NCI-H748 treated with DMSO at 0.1 percent for 48 hours (cell line): ENCODE measurements at regions not wholly inside any gene's neighbourhood (a gene's known extent, or its start where the extent isn't known, plus 50 kb on each side); places are given as distances from the start of the nearest gene placed in this dataset.

Experiments used
- DNase-seq: peaks from one replicate; lab custom pipeline; 2025; lab: John Stamatoyannopoulos, UW

DNA sequence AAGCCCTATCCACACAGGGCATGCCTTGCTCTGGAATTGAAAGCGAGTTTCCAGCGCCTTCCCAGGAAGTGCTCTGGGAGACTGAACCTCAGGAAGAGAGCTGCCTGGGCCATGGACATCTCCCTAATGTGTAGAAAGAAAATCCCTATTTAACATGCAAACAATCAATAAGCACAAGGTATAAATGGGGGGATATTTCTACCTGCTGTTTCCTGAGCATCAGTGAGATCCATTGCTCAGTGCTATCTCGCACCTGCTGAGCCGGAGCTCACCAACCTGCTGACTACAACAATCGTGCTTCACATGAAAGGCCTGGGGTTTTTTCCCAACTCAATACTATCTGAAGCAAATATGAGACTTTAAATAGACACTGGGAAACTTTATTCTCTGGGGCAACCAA, 584.0 kb downstream of the GLRX3 start:
- no peak for DNase-seq

DNA sequence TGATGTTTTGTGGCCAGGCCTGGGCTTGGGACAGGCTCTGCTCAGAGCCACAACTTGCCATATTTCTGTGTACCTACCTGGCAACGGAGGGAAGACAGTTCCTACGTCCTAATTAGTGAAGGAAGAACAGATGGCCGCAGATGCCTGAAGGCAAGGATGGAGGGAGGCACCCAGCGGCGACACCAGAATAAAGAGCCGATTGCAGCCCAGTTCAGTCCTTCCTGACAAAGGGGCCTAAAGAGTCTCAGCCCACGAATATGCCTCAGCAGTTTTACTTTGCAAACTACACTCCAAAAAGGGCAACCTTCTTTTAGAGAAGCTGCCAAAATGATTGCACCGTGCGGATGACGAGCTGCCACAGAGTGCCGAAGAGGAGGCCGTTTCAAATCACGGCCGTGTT, 585.8 kb downstream of the GLRX3 start:
- no peak for DNase-seq

DNA sequence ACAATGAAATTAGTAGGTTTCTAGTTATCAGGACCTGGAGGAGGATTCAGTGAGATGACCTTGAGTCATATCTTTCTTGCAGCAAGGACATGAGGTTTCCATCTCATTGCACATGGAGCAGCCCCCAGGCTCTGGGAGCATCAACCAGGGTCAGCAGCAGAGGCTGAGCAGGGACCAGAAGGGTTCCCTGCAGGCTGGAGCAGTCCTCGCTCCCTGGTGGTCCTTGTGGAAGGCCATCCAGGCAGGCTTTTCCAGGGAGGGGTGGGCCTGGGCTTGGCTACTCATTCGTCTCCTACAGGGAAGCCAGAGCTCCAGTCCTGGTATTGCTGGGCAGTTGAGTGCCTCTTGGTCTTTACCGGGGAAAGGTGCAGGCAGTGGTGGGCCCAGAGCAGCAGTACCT, 587.5 kb downstream of the GLRX3 start:
- no peak for DNase-seq

DNA sequence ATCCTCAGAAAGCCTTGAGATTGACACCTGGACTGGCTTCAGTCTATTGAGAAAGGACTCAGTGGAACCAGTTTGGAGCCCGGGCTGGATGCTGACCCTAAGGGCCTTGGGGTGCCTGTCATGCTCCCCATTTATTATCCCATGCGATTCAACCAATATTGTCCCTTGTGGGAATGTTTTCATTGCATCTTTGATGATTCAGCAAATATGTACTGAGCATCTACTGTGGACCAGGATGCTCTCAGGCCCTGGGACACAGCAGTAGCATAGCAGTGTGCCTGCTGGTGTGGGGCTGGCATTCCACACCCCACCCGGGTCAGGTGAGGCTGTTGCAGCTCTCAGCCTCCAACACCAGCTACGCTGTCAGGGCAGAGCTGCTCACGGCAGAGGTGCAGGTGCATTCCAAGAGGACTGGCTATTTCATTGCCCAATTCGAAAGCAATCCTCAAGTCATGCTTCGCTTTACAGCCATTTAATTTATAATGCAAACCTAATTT, 586.0 kb downstream of the TCERG1L start:
- DNase-seq = no peak

DNA sequence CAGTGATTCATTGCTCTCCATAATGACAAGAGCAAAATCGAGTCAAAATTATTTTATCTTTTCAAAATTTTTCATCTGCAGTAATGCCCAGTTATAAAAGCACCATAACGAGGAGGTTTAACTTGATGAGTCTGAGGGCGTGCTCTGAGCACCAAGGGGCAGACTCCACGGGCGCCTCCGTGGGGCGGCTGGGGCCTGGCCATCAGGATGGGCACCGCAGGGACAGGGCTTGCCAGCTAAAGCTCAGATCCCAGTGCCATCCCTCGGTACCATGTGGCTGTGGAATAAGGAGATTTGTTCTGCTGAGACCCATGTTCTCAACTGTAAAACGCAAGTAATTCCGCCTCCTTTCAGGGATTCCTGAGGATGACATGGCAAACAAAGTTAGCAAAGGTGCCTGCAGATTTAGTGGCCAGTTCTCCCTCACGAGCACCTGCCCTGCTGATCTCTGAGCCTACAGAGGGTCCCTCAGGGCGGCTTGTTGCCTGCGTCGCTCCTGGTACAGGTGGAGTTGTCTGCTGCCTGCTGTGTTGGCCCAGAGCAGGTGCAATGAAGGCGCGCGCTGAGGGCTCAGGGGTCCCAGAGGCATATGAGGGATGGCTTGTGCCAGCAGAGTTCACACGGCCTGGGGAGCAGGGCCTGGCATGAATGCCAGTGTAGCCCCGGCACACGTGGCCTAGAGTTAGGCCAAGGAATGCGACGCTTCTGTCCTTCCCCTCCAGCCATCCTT, 584.4 kb downstream of the TCERG1L start:
- DNase-seq = no peak

DNA sequence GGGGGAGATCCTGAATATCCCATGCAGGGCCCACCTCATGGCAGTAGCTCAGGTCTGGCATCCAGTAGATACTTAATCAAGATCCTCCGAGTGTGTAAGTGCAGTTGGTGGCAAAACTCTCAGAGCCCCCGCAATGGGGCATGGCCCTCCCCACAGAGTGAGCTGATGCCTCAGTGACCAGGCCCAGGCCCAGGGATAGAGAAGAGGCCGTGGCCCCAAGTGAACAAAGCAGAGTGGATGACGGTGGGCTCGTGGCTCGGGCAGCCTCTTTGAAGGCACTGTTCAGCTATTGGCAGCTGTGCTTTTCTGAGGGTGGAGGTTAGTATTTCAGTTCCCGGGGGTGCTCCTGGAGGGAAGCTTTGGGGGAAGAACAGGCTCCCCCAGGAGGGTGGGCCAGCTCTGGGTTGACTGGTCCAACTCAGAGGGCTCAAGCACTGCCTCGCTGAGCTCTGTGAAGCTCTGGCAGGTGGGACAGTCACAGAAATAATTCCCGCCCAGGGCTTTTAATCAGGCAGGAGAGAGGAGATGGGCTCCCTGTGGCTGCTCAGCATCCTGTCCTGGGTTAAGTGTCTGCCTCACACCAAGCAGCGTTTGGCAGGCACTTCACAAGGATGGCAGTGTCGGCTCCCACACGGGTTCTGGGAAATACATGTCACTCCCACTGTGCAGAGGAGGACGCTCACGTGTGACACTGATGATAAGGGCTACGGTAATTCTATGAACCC, 583.6 kb downstream of the TCERG1L start:
- DNase-seq = no peak

DNA sequence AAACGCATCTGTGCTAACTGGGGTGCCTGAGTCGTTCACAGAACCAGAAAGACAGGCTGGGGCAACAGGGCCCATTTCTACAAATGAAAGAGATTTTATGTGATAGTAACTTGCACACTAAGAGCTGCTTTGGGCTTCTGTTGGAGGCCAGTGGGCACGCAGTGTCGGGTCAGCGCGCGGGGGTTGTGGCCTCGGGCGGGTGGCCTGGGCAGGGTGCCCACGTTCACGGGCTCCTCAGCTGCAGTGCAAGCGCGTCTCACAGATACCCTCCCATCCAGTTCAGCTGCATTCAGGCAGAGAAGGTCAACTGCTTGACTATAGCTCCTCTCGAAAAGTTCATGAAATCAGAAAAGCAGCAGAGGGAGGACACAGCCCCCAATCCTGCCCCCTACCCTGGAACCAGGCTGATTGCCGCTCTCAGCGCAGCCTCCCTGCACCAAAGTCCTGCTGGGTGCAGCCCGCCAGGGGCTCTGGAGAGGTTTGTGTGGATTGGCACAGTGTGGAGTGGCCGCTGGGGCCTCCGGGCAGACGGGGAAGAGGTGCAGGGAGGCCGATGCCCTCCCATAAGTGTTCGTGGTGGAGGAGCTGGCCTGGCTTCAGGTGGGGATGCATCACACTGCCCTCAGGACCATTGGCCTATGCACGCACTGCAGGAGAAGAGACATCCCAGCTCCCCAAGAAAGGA, 582.8 kb downstream of the TCERG1L start:
- no peak for DNase-seq

DNA sequence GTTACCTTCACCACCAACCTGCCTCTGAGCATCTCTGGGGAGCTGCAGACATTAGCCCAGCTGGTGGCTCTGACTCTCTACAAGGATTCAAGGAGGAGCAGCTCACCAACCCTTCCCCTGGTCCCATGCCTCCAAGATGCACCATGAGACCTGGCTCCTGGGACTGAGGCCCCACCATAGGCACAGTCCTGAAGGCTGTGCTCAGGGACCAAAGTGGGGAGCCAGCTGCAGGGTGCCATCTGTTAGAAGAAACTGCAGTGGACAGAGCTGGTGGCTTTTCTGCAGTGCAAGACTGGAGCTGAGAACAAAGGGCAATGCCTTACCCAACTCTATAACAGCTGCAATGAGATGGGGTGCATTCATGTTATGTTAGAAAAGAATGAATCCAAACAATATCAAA, 581.6 kb downstream of the TCERG1L start:
- no peak for DNase-seq

DNA sequence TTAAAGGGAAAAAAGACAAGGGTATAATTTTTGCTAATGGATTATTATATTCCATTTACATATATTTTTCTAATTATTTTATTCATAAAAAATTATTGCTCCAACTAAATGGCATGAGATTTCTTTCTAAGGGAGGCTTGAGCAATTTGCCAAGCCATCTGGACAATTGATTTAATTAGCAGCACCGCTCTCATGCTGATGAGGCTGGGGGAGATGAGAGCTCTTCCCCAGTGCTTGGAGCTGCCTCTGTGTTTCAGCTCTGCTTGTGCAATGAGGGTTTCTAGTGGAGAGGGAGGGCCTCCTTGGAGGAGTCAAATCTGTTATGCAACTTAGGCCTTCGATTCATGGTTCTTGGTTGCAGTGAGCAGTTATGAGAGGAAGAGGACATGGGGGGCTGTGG, 574.3 kb downstream of the TCERG1L start:
- no peak for DNase-seq

DNA sequence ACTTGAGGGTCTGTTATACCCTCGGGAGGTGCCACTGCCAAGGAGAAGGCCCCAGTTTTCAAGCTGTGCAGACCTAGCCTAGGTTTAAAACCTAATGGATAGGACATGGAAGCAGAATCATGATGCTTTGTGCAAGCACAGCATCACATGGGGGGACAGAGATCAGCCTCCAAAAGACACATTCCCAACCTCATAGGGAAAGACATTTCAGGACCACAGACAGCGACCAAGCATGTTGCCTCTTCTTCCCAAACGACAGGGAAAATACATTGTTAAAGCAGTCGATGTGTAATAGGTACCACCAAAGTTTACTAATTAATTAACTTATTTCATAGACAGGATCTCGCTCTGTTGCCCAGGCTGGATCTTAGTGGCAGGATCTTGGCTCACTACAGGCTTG, 573.9 kb downstream of the TCERG1L start:
- no peak for DNase-seq

DNA sequence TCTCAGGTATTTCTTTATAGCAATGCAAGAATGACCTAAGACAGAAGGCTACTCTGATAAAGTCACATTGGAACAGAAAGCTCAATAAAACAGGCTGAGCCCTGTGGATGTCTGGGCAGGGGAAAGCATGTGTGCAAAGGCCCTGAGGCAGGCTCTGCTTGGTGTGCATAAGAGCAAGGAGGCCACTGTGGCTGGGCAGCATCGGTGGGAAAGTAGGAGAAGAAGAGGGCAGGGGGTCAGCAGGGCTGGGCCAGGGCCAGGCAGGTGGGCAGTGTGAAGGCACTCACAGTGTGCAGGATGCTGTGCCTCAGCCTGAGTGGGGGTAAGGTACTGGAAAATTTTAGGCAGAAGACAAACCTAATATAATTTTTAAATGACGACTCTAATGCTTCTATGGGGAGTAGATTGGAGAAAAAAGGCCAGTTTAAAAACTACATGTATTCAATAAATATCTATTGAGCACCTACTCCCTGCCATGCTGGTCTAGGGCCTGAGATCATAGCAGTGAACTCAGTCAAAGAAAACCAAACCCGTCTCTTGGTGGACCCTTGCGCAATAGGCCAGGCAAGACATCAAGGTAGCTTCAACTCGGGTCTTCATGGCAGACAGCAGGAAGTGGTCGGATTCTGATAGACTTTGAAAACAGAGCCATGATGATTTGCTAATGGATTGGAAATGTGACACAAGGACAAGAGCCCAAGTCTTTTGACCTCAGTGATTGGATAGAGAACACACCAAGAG, 572.3 kb downstream of the TCERG1L start:
- no peak for DNase-seq

DNA sequence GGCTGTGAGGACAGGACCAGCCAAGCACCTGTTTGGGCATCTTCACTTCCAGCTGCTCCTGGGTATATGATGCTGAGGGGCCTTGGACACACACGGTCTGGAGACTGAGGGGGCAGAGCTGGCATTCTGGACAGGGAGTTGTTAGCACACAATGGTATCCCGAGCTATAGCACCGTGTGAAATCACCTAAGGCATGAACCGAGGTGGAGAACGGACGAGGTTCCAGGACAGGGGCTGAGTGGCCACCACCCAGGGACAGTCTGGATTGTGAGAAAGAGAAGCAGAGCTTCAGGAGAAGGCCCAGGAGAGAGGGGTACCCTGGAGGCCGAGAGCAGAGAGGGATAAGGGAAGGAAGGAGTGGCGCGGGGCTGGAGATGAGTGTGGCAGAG, 571.8 kb downstream of the TCERG1L start:
- no peak for DNase-seq

DNA sequence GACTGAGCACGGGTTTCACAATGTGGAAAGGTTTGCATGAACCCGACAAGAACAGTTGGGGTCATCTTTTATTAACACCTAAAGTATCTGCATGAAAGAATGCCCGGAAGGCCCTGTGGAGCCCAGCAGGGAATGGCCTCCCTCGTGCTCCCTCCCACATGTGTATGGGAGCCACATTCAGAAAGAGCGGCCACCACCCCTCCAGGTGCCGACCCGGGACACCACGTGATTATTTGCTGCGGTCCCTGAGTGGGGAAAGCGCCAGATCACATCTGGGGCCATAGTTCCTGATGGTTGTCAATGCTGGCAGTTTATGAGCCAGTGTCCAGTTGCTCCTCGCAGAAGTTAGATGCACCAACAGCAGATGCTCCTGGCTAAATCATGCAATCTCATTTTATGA, 571.4 kb downstream of the TCERG1L start:
- no peak for DNase-seq

DNA sequence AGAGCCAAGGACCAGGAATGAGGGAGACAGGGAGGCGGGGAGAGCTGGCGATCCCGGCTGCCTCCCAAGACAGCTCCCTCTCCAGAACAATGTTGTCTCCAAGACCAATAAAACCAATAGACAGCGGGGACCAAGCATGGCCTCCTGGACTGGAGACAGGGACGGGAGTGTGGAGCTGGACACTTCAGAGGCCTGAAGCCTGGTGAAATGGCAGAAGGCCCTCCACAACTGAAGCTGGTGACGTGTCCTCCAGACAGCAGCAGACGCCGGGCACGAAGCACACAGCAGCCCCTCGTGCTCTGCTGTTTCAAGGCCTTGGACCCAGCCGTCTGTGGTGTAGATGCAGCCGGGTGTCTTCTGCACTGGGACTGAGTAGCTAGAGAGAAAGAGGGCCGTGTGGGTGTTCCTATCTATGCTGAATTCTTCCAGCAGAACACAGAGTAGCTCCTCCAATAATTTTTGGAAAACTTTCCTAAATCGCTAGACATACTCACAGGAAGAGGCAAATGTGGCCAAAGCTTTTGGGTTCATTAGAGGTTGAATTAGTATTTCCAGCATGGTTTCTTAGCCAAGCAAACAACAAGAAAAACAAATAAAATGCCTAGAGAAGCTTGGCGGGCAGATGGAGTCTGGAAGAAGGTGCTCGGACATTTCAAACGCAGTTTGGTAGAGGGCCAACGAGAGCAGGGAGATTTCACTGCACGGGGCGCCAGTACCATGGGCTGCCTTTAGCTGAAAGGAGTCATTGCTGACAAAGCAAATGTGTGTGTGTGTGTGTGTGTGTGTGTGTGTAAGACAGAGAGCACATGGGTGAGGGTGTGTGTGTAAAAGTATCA, 570.4 kb downstream of the TCERG1L start:
- no peak for DNase-seq

DNA sequence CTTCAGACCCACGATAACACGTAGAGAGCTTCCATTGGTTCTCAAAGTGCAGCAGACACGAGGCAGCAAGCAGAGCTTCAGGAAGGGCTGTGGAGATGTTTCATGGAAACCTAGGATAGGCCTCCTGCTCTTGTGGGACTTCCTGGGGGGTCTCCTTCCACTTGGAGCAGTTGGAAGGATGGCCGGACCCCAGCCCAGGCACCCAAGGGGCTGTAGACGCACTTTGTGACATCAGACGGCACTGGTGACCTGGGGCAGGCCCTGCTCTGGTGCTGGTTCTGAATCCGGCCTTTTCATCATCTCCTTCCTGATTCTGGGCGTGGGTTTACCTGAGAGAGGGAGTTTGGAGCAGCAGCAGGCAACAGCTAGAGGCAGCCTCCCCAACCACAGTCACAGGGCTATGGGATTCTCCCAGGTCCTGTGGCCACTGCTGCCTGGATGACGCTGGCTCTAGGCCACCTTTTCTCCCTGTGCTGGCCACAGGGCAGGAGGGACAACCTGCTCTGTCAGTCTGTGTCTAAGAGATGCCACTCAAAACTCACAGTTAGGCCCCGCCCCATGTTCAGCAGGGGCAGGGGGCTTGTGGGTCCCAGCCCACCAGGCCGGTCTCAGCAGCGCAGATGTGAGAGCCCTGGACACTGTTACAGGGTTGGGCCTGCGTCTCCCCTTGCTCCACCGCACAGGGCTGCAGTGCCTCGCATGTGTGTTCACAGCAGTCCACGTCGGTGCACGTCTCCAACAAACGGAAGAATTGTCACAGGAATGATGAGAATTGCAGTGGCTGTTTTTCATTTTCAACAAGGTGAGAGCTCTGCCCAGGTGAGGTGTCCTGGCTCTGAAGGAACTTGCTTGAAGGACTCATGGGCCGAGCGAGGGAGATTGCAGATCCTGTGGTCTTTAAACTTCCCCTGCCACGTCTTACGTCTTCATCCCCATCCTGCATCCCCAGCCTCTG, 569.3 kb downstream of the TCERG1L start:
- DNase-seq = no peak

DNA sequence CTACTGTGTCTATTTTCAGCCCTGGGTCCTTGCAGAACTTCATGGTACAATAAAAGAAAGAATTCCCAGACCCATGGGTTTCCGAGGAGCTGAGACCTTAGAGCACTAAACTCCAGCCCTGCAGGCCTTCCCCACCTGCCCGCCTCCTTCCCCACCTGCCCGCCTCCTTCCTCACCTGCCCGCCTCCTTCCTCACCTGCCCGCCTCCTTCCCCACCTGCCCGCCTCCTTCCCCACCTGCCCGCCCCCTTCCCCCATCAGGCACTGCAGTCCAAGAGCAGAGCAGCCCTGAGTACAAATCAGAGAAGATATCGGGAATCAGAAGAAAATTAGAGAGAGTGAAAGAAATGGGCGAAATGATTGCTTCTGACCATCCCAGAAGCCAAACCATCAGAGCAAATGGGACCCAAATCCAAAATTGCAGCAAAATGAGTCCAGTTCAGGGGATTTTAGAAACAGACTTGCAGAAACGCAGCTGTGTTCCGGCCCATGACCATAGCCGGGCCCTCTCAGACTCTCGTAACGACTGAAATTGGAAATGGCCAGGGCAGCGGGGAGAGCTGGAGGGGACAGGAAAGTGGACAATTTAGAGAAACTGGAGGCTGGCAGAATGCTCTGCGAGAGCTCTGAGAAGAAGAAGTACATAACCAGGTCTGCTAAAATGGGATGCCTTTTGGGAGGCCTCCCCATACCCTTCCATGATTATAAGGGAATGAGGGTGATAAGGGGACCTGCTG, 568.4 kb downstream of the TCERG1L start:
- no peak for DNase-seq

DNA sequence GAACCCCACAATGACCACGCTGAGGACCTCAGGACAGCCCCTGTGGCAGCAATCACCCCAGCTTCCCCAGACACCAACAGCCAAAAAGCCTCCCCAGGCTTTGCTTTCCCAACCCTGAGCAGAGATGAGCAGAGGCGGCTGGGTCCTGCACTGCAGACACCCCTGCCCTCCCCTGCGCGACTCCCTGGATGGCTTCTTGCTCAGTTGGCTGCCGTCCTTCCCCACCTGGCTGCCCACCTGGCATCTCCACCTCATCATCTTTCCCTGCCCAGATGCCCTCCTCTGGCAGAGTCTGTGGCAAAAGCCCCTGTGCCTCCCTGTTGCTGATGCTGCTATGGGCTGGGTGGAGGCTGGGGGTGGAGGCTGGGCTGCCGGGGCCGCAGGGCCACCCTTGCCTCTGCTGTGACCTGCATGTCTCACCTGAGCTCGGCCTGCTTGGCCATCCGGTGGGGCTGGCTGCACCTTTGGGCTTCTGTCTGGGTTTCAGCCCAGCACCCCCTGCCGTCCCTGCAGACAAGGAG, 567.7 kb downstream of the TCERG1L start:
- no peak for DNase-seq

DNA sequence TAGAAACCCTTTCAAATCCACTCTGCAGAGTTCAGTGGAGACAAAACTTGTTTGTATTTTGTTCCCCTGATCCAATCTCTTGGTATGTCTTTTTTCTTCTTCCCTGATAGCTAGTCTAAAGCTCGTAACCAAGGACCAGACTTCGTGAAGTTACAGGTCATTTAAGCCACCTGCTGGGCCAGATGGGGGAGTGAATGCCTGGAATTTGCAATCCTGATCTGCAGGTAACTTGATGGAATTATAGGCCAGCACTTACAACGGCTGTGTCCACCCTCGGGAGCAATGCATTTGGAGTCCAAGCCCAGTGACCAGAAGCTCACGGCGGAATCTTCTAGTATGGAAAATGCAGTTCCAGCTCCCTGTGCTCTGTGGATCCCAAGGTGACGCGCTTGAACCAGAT, 566.9 kb downstream of the TCERG1L start:
- no peak for DNase-seq

DNA sequence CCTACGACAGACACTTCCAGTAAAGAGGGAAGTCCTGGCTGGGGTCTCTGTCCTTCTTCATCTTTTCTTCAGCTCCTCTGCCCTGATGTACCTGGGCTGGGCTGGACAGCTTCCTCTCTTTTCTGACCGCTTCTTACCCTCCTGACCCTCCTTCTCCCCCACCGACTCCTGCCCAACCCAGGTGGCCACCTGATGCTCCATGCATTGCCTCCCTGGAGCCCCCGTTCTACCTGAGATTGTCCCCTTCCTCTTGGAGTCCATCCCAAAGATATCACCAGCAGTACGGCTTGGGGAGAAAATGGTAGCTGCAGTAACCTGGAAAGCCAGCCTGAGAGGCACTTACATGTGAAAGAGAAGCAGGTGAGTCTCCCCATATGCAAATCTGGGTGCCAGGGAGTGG, 566.3 kb downstream of the TCERG1L start:
- DNase-seq = no peak
